Spinal cord (tissue), 9 donors: ENCODE measurements at regions not wholly inside any gene's neighbourhood (a gene's known extent, or its start where the extent isn't known, plus 50 kb on each side); places are given as distances from the start of the nearest gene placed in this dataset.
"Not testable (repeated sequence)": the region's sequence is repeated elsewhere in the genome, so short reads cannot be mapped to it uniquely, and the experiment has no call there.

Source experiments
- DNase-seq, 6 donors: peaks; one replicate each; pipeline versions ENCODE4 v3.0.0 to v3.0.0-alpha.2; 2013 to 2015; ENCODE audit warnings: low spot score in 6 of 6, low read depth in 4 of 6
- H3K27ac ChIP-seq: one replicate; pipeline ENCODE4 v1.5.1; 2013; ENCODE audit warnings: low read depth, low read length, control low read depth
- H3K27me3 ChIP-seq: one replicate; pipeline ENCODE4 v1.6.1; 2013; ENCODE audit warnings: low read length; ENCODE audit not compliant: control insufficient read depth, insufficient read depth
- H3K36me3 ChIP-seq: one replicate; pipeline ENCODE4 v1.6.1; 2013; ENCODE audit warnings: low read length; ENCODE audit not compliant: control insufficient read depth, insufficient read depth
- H3K4me1 ChIP-seq: one replicate; pipeline ENCODE4 v1.6.1; 2013; ENCODE audit warnings: low read length; ENCODE audit not compliant: control insufficient read depth, insufficient read depth
- H3K4me3 ChIP-seq: one replicate; pipeline ENCODE4 v1.5.1; 2013; ENCODE audit warnings: low read depth, low read length, control low read depth
- H3K9me3 ChIP-seq: one replicate; pipeline ENCODE4 v1.6.1; 2013; ENCODE audit warnings: low read length; ENCODE audit not compliant: control insufficient read depth, insufficient read depth
- WGBS: methylation state at CpG from one replicate; pipeline ENCODE4 v1.1.5; 2013; ENCODE audit warnings: missing lambda C conversion rate; ENCODE audit not compliant: insufficient coverage; 5-methylcytosine and 5-hydroxymethylcytosine counted together
- donor health status: healthy.

DNA sequence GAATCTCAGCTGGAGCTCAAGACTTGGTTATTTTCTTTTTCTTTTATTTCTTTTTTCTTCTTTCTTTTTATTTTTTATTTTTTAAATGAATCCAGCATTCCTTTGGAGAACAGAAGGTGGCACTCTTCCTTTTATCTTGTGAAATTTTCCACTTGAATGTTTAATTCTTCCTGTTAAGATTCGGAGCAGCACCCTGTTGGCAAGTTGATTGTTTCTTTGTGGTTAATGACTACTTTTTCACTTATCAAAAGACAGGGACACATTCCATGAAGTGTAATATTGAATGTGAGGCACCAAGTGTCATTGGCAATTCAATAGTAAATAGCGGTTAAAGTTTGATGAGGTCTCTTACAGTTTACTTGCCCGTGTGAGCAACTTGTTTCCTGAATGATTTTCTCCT is 240.5 kb upstream of the CHD1 start:
- Histone ChIP-seq H3K4me1 (no peaks in the 10 kb centered on the region), H3K27ac (no peak overlapping the region), H3K4me3 (no peak overlapping the region), H3K36me3 (no peaks in the 10 kb centered on the region), H3K9me3 (no peaks in the 10 kb centered on the region), H3K27me3 (no peaks in the 10 kb centered on the region)
- WGBS = no CpG with 5 or more reads among the region's 3 CpGs
- DNase-seq = peak; percentile 9 to 90 (median 13)

DNA sequence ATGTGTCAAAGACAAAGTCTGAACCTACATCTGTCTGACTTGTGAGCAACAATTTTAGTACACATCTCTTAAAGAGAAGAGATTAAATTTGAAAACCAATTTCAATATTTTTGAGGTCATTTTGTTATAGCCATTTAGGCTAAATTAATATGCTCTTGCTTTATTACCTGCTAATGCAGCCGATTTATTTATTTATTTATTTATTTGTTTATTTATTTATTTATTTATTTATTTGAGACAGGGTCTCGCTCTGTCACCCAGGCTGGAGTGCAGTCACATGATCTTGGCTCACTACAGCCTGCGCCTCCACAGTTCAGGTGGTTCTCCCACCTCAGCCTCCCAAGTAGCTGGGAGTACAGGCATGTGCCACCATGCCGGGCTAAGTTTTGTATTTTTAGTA is 232.7 kb upstream of the CHD1 start:
- H3K4me1 ChIP-seq, H3K9me3 ChIP-seq, H3K27ac ChIP-seq, H3K27me3 ChIP-seq, H3K36me3 ChIP-seq, H3K4me3 ChIP-seq, DNase-seq: not testable (repeated sequence)
- WGBS = 100% methylated on average over 1 of the region's 4 CpGs

DNA sequence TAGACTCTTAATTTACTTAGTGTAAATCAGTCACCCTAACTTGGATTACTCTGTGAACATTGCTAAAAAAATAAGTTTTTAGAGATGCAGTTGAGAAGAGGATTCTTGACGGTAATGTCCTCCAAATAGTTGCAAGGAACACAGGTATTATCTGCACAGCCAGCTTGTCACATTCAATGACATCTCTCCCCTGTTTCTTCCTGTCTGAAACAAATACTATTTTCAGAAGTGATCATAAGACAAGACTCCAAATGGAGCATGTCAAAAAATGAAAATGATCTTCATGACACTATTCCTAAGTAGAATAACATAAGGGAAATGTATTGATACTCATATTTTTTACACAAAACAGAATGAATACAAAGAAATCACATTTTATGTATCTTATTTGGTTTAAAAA is 227.9 kb upstream of the CHD1 start:
- no peaks in the 10 kb centered on the region for H3K27me3 ChIP-seq
- no peaks in the 10 kb centered on the region for H3K4me1 ChIP-seq
- H3K36me3 ChIP-seq = no peaks in the 10 kb centered on the region
- H3K4me3 ChIP-seq = no peak overlapping the region
- H3K9me3 ChIP-seq = no peaks in the 10 kb centered on the region
- DNase-seq = no peak
- WGBS = no CpG with 5 or more reads among the region's 1 CpG
- H3K27ac ChIP-seq = no peak overlapping the region

DNA sequence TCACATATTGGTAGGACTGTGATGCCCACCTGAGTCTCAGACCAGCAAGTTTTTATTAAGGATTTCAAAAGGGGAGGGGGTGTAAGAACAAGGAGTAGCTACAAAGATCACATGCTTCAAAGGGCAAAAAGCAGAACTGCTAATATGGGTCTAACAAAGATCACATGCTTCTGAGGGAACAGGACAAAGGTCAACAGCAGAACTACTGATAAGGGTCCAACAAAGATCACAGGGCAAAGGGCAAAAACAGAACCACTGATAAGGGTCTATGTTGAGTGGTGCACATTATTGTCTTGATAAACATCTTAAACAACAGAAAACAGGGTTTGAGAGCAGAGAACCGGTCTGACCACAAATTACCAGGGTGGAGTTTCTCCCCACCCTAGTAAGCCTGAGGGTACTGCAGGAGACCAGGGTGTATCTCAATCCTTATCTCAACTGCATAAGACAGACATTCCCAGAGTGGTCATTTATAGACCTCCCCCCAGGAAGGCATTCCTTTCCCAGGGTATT is 214.5 kb upstream of the CHD1 start:
- H3K4me1 ChIP-seq, H3K27me3 ChIP-seq, H3K27ac ChIP-seq, H3K36me3 ChIP-seq, H3K4me3 ChIP-seq, H3K9me3 ChIP-seq, DNase-seq: not testable (repeated sequence)
- WGBS = no CpG with 5 or more reads among the region's 1 CpG

DNA sequence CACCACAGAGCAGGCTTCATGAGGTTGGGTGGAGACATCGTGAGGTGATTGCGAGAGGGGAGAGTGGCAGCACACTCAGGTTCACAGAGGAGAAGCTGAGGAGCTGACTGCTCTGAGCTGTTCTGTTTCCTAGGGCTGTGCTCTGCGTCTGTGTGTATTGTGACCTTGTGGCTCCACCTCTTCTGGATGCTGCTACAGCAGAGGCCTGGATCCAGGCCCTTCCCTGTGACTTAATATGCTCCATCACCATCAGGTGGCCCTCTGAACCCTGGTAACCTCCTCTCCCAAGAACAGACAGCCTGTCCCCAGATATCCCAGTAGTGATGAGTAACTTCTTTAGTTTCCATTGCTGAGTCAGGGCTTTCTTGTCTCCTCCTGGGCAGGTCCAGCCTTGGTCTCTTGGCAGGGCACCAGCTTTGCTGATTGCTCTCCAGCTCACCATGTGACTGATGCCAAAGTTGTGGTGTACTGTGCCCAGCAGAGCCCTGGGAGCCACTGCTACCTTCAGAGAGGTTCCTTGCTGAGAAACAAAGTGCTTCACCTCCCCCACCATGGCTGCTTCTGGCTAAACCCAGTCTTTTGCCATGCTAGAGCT is 212.8 kb upstream of the CHD1 start:
- 70% methylated on average over 1 of the region's 3 CpGs for WGBS

DNA sequence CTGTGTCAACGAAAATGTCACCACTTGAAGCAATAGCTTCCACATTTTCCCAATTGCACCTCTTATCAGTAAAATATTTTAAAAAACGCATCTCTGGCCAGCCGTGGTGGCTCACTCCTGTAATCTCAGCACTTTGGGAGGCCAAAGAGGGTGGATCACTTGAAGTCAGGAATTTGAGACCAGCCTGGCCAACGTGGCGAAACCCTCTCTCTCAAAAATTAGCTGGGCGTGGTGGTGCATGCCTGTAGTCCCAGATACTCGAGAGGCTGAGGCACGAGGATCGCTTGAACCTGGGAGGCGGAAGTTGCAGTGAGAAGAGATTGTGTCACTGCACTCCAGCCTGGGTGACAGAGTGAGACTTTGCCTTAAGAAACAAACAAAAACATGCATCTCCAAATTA is 210.1 kb upstream of the CHD1 start:
- Histone ChIP-seq H3K4me1 (no peaks in the 10 kb centered on the region), H3K4me3 (no peak overlapping the region), H3K27ac (no peak overlapping the region), H3K36me3 (no peaks in the 10 kb centered on the region), H3K9me3 (peaks cover 2% of the 10 kb centered on the region), H3K27me3 (no peaks in the 10 kb centered on the region)
- no peak for DNase-seq
- 93% methylated on average over 8 of the region's 10 CpGs for WGBS

More for the DNA sequence above, 212.8 kb upstream of the CHD1 start:
- H3K4me3 ChIP-seq = no peak overlapping the region
- H3K4me1 ChIP-seq = no peaks in the 10 kb centered on the region
- H3K27me3 ChIP-seq = no peaks in the 10 kb centered on the region
- H3K9me3 ChIP-seq = peaks cover 2% of the 10 kb centered on the region
- DNase-seq = no peak
- no peak overlapping the region for H3K27ac ChIP-seq
- no peaks in the 10 kb centered on the region for H3K36me3 ChIP-seq

DNA sequence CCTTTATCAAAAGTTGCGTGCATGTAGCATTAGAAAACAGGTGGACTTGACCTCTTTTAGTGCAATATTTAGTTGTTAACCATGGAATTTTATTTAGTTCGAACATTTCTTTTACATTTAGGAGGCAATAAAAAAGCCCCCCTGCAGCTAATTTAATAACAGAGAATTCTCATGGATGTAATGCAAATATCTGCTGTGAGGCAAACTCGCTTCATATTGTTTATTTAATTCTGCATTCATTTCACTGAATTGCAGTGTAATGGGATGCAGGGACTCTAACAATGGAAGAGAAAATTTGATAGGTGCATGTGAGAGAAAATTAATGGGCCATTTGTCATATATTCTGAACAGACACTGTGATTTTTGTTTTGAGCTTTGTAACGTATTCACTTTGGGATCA is 205.1 kb upstream of the CHD1 start:
- Histone ChIP-seq H3K27me3 (no peaks in the 10 kb centered on the region), H3K36me3 (no peaks in the 10 kb centered on the region), H3K9me3 (no peaks in the 10 kb centered on the region), H3K4me1 (no peaks in the 10 kb centered on the region), H3K4me3 (no peak overlapping the region), H3K27ac (no peak overlapping the region)
- WGBS = no CpG with 5 or more reads among the region's 4 CpGs
- peak in 1 of 6 donors; percentile 93 for DNase-seq

DNA sequence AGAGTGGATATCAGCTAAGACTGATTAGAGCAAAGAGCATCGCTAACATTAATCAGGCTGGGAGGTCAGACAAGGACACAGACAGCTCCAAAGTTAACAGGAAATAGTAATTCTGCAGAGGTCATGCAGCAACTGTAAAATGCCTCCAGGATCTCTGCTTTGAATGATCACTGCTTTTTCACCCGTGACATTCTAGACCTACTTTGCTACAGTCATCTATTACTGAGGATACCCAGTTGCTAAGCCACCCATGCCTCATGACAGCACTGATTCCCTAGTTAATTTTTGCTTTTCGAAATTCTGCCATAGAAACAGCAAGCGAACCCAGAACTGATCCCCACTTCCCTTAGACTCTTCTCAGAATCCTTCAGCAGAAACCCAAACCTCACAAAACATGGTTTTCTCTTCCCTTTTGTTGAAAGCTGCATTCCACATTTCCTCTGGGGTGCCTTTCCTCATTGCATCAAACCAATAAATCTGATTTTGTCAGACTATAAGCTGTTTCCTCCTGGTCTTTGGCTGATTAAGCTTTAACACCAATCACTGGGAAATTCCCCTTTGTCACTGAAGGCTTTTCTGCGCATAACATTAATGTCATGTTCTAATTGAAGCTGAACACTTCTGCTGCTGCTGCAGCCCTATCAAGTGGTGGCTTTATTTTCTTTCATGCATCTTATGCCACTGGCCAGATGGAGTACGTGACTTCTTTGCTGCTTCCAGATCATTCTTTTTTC is 201.1 kb upstream of the CHD1 start:
- Histone ChIP-seq H3K4me3 (no peak overlapping the region), H3K4me1 (no peaks in the 10 kb centered on the region), H3K27me3 (no peaks in the 10 kb centered on the region), H3K9me3 (no peaks in the 10 kb centered on the region), H3K36me3 (no peaks in the 10 kb centered on the region), H3K27ac (no peak overlapping the region)
- peak in 1 of 6 donors; percentile 45 for DNase-seq
- WGBS = 81% methylated on average over 5 of the region's 6 CpGs

DNA sequence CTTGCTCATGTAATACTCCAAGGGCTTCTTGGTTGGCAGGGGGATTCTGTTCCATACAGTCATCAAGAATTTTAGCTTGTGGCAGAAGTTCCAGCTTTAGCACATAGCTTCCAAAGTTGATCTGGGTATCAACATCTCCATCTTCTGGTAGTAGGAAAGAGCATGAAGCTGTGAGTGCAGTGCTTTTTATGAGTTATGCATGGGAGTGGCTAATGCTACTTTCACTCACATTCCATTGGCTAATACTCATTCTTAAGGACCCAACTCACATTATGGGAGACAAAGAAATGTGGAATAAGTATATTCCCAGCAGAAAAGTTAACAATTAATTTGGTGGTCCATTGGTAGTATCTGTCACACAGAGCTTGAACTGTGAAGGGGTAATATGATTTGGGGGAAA is 194.2 kb upstream of the CHD1 start:
- H3K27ac ChIP-seq = no peak overlapping the region
- H3K27me3 ChIP-seq = no peaks in the 10 kb centered on the region
- no peak for DNase-seq
- no peaks in the 10 kb centered on the region for H3K4me1 ChIP-seq
- H3K9me3 ChIP-seq = no peaks in the 10 kb centered on the region
- H3K36me3 ChIP-seq = no peaks in the 10 kb centered on the region
- H3K4me3 ChIP-seq = no peak overlapping the region

DNA sequence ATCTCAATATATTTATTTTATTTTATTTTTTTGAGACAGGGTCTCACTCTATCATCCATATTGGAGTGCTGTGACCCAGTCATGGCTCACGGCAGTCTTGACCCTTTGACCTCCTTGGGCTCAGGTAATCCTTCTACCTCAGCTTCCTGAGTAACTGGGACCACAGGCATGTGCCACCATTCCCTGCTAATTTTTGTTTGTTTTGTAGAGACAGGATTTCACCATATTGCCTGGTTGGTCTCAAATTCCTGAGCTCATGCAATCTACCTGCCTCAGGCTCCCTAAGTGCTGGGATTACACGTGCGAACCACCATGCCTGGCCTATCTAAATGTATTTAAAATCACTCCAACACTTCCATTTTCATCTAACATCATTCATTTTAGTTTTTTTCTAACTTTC is 190.5 kb upstream of the CHD1 start:
- H3K4me1 ChIP-seq = no peaks in the 10 kb centered on the region
- H3K27ac ChIP-seq = no peak overlapping the region
- H3K36me3 ChIP-seq = no peaks in the 10 kb centered on the region
- WGBS = 92% methylated on average over 2 of the region's 3 CpGs
- DNase-seq = no peak
- H3K9me3 ChIP-seq = no peaks in the 10 kb centered on the region
- H3K27me3 ChIP-seq = no peaks in the 10 kb centered on the region
- no peak overlapping the region for H3K4me3 ChIP-seq
